ENCODE measurements at regions not wholly inside any gene's neighbourhood (a gene's known extent, or its start where the extent isn't known, plus 50 kb on each side); places are given as distances from the start of the nearest gene placed in this dataset.

DNA sequence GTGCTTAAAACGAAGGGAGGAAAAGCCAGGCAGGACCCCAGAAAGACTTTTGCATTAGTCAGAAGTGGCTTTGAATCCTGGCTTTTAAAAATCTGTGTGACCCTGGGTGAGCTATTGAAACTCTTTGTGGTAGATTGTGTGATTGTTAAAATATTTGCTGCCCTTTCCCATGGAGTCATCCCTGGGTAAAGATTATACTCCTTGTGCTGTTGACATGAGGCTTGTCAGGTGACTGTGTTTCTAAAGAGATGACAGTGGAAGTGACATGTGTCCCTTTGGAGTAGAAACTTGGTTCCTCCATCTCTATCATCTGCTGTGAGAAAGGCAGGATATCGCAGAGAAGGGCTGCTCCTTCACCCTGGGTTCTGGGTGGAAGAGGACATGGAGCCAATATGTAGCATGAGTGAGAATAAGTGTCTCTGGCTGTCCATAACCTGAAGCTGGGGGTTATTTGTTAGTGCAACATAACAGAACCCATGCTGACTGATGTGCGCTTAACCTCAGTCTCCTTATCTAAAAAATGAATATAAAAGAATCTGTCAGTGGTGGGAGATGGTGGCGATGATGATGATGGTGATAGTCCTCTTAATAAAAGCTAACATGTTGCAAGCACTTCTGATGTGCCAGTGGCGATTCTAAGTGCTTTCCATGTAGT lies 187.6 kb downstream of the RHOU start:
- Histone ChIP-seq H3K9me3 (ENCODE audit: control insufficient read depth in 4 of 4, low read length in 3 of 4) (no peaks in the 10 kb centered on the region), H3K4me3 (ENCODE audit: low read depth in 1 of 3, low read length in 3 of 3) (no peak overlapping the region), H3K27ac (ENCODE audit: low read depth in 1 of 2, low read length in 2 of 2) (no peak overlapping the region), H3K4me1 (ENCODE audit: control insufficient read depth in 4 of 4, insufficient read depth in 4 of 4, low read length in 3 of 4) (peaks cover 2 to 6% (median 6%) of the 10 kb centered on the region in 4 donors), H3K27me3 (ENCODE audit: control insufficient read depth in 4 of 4, insufficient read depth in 4 of 4, low read length in 3 of 4) (no peaks in the 10 kb centered on the region), H3K9ac (ENCODE audit: low read depth in 1 of 2, low read length in 2 of 2) (no peak overlapping the region), H3K36me3 (ENCODE audit: control insufficient read depth in 4 of 4, insufficient read depth in 3 of 4, low read depth in 1 of 4, low read length in 3 of 4) (no peaks in the 10 kb centered on the region)
- 97% methylated on average over 5 of the region's 5 CpGs for WGBS
- DNase-seq (ENCODE audit: low spot score): no peak
- TF ChIP-seq JUND (IDR thresholded peaks at IDR 0.05): no peak
- no peak for TF ChIP-seq MAX (IDR thresholded peaks at IDR 0.05)
- no peak for TF ChIP-seq RAD21 (IDR thresholded peaks at IDR 0.05)
- no peak for TF ChIP-seq YY1 (IDR thresholded peaks at IDR 0.05)
- no peak for TF ChIP-seq EGR1 (IDR thresholded peaks at IDR 0.05; ENCODE audit: low read depth in 2 of 2)
- no peak for TF ChIP-seq CTCF (IDR thresholded peaks at IDR 0.05; ENCODE audit: low read depth, low read length, missing input control)
- no peak for TF ChIP-seq HNF4G (IDR thresholded peaks at IDR 0.05)
- no peak for TF ChIP-seq FOXA1 (IDR thresholded peaks at IDR 0.05)
- TF ChIP-seq FOXA2 (IDR thresholded peaks at IDR 0.05): no peak
- TF ChIP-seq TAF1 (conservative IDR thresholded peaks at IDR 0.05): no peak
- no peak for TF ChIP-seq NR2F2 (IDR thresholded peaks at IDR 0.05)
- TF ChIP-seq HNF4A (conservative IDR thresholded peaks at IDR 0.05): no peak
- no peak for TF ChIP-seq ATF3 (IDR thresholded peaks at IDR 0.05)
- TF ChIP-seq, protein P1, sequence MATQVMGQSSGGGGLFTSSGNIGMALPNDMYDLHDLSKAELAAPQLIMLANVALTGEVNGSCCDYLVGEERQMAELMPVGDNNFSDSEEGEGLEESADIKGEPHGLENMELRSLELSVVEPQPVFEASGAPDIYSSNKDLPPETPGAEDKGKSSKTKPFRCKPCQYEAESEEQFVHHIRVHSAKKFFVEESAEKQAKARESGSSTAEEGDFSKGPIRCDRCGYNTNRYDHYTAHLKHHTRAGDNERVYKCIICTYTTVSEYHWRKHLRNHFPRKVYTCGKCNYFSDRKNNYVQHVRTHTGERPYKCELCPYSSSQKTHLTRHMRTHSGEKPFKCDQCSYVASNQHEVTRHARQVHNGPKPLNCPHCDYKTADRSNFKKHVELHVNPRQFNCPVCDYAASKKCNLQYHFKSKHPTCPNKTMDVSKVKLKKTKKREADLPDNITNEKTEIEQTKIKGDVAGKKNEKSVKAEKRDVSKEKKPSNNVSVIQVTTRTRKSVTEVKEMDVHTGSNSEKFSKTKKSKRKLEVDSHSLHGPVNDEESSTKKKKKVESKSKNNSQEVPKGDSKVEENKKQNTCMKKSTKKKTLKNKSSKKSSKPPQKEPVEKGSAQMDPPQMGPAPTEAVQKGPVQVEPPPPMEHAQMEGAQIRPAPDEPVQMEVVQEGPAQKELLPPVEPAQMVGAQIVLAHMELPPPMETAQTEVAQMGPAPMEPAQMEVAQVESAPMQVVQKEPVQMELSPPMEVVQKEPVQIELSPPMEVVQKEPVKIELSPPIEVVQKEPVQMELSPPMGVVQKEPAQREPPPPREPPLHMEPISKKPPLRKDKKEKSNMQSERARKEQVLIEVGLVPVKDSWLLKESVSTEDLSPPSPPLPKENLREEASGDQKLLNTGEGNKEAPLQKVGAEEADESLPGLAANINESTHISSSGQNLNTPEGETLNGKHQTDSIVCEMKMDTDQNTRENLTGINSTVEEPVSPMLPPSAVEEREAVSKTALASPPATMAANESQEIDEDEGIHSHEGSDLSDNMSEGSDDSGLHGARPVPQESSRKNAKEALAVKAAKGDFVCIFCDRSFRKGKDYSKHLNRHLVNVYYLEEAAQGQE (IDR thresholded peaks at IDR 0.05): no peak
- no peak for TF ChIP-seq GABPA (IDR thresholded peaks at IDR 0.05 in 1 of 2, conservative IDR thresholded peaks at IDR 0.05 in 1 of 2)
- TF ChIP-seq, protein P2, sequence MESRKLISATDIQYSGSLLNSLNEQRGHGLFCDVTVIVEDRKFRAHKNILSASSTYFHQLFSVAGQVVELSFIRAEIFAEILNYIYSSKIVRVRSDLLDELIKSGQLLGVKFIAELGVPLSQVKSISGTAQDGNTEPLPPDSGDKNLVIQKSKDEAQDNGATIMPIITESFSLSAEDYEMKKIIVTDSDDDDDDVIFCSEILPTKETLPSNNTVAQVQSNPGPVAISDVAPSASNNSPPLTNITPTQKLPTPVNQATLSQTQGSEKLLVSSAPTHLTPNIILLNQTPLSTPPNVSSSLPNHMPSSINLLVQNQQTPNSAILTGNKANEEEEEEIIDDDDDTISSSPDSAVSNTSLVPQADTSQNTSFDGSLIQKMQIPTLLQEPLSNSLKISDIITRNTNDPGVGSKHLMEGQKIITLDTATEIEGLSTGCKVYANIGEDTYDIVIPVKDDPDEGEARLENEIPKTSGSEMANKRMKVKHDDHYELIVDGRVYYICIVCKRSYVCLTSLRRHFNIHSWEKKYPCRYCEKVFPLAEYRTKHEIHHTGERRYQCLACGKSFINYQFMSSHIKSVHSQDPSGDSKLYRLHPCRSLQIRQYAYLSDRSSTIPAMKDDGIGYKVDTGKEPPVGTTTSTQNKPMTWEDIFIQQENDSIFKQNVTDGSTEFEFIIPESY (IDR thresholded peaks at IDR 0.05): no peak
- no peak for TF ChIP-seq RXRA (IDR thresholded peaks at IDR 0.05)

Measured in liver (tissue), 8 donors.